Fibroblast of lung (primary cell): ENCODE measurements at regions not wholly inside any gene's neighbourhood (a gene's known extent, or its start where the extent isn't known, plus 50 kb on each side); places are given as distances from the start of the nearest gene placed in this dataset.

Experiments used
- CTCF ChIP-seq, 2 donors: IDR thresholded peaks in 1 of 2; conservative IDR thresholded peaks in 1 of 2; 1 replicate in 1 of 2; 2 replicates in 1 of 2; pipeline ENCODE4 v1.5.1; 2011 to 2012; ENCODE audit warnings: low read length in 2 of 2, control low read depth in 1 of 2, inconsistent platforms in 1 of 2, low read depth in 1 of 2, mild to moderate bottlenecking in 1 of 2
- EZH2 ChIP-seq: IDR thresholded peaks from 2 replicates; pipeline ENCODE4 v1.5.1; 2012; ENCODE audit warnings: low read length, control low read depth, mild to moderate bottlenecking; ENCODE audit errors: missing control alignments

GRCh38 chr1:222167896-222168295 is 380.0 kb downstream of the HHIPL2 start:
- TF ChIP-seq CTCF (conservative IDR thresholded peaks at IDR 0.05 in 1 of 2, IDR thresholded peaks at IDR 0.05 in 1 of 2; ENCODE audit: low read depth in 1 of 2, low read length in 2 of 2), result no peak
- TF ChIP-seq EZH2, result no peak
